Uterus (tissue), 3 donors: ENCODE measurements at regions not wholly inside any gene's neighbourhood (a gene's known extent, or its start where the extent isn't known, plus 50 kb on each side); places are given as distances from the start of the nearest gene placed in this dataset.
"Not testable (repeated sequence)": the region's sequence is repeated elsewhere in the genome, so short reads cannot be mapped to it uniquely, and the experiment has no call there.

Source experiments
- DNase-seq, 2 donors: peaks; one replicate each; pipeline ENCODE4 v3.0.0-alpha.2; 2019 to 2020
- H3K27ac ChIP-seq, 2 donors: fragments of 200-600 bp; sonication (generic); 1 replicate in 1 of 2; 2 replicates in 1 of 2; pipeline ENCODE4 v1.5.1; 2016 to 2018
- H3K27me3 ChIP-seq, 2 donors: fragments of 200-600 bp; sonication (generic); one replicate each; pipeline ENCODE4 v1.5.1; 2018 to 2019; ENCODE audit warnings: control low read depth in 1 of 2
- H3K36me3 ChIP-seq, 2 donors: fragments of 200-600 bp; sonication (generic); one replicate each; pipeline ENCODE4 v1.5.1; 2019; ENCODE audit warnings: control low read depth in 1 of 2
- H3K4me1 ChIP-seq, 2 donors: fragments of 200-600 bp; sonication (generic); one replicate each; pipeline ENCODE4 v1.5.1; 2018 to 2019; ENCODE audit warnings: control low read depth in 1 of 2
- H3K4me3 ChIP-seq, 2 donors: fragments of 200-600 bp; sonication (generic); 1 replicate in 1 of 2; 2 replicates in 1 of 2; pipeline ENCODE4 v1.5.1; 2018 to 2019; ENCODE audit warnings: mild to moderate bottlenecking in 1 of 2
- H3K9me3 ChIP-seq, 2 donors: fragments of 200-600 bp; sonication (generic); one replicate each; pipeline ENCODE4 v1.5.1; 2019; ENCODE audit warnings: control low read depth in 1 of 2
- POLR2A ChIP-seq, 2 donors: fragments of 450-650 bp; IDR thresholded peaks; one replicate each; pipeline ENCODE4 v1.6.1; 2016; ENCODE audit warnings: antibody characterized with exemption in 2 of 2, mild to moderate bottlenecking in 1 of 2, moderate library complexity in 1 of 2
- intact Hi-C: fragments of 100-400 bp; cut with DNase I; formaldehyde crosslinking; loops from one replicate; pipeline ENCODE4 v1.15.1; 2023; ENCODE audit warnings: low total_unique reads
- TF ChIP-seq, protein P1 (sequence below), 4 experiments: fragments of 200-600 bp in 2 of 4; fragments of 450-650 bp in 2 of 4; sonication (generic) in 2 of 4; IDR thresholded peaks; one replicate each; pipeline ENCODE4 v1.5.1; 2016 to 2019; ENCODE audit warnings: antibody characterized with exemption in 4 of 4, mild to moderate bottlenecking in 2 of 4, moderate library complexity in 1 of 4
- donor health status: DM: yes; HTN: yes; CAD: no.

DNA sequence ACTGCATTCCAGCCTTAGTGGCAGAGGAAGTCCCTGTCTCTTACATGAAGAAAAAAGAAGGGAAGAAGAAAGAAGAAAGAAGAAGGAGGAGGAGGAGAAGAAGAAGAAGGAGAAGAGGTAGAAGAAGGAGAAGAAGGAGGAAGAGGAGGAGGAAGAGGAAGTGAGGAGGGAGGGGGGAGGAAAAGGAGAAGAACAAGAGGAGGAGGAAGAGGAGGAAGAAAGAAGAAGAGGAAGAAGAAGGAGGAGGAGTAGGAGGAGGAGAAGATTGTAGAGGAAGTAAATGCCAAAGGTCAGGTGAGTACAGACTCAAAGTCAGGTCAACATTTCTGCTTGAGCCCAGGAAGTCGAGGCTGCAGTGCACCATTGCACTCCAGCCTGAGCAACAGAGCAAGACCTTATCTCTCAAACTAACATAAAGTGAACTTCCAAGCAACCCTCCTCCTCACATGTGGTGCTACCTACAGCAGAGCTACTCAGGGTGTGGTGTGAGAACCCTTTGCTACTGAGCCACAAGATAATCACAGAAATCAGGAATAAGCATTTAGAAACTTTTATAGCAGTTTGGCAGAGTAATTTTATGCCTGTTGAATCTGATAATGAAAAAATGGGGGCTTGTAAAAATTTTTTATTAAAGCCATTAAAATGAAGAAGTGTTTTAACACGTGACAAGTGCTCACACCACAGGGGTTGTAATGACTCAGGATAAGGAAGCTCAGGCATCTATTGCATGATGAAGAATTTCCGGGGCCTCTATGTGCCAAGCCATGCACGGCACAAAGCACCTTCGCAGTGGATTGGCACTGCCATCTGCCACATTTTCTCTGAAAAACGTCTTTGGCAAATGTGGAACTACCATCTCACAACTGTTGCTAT lies 224.9 kb upstream of the AUTS2 start:
- intact Hi-C loops, result no loop called here
- TF ChIP-seq, protein P1, sequence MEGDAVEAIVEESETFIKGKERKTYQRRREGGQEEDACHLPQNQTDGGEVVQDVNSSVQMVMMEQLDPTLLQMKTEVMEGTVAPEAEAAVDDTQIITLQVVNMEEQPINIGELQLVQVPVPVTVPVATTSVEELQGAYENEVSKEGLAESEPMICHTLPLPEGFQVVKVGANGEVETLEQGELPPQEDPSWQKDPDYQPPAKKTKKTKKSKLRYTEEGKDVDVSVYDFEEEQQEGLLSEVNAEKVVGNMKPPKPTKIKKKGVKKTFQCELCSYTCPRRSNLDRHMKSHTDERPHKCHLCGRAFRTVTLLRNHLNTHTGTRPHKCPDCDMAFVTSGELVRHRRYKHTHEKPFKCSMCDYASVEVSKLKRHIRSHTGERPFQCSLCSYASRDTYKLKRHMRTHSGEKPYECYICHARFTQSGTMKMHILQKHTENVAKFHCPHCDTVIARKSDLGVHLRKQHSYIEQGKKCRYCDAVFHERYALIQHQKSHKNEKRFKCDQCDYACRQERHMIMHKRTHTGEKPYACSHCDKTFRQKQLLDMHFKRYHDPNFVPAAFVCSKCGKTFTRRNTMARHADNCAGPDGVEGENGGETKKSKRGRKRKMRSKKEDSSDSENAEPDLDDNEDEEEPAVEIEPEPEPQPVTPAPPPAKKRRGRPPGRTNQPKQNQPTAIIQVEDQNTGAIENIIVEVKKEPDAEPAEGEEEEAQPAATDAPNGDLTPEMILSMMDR (IDR thresholded peaks at IDR 0.05), result no peak
- TF ChIP-seq POLR2A (IDR thresholded peaks at IDR 0.05), result no peak
- H3K9me3 ChIP-seq, result no peaks in the 10 kb centered on the region
- H3K36me3 ChIP-seq, result no peaks in the 10 kb centered on the region
- H3K4me3 ChIP-seq, result no peak overlapping the region
- no peaks in the 10 kb centered on the region for H3K27me3 ChIP-seq
- H3K27ac ChIP-seq, result peak overlapping the region; percentile 28 to 46
- peak; percentile 32 to 47 for DNase-seq
- no peaks in the 10 kb centered on the region for H3K4me1 ChIP-seq

DNA sequence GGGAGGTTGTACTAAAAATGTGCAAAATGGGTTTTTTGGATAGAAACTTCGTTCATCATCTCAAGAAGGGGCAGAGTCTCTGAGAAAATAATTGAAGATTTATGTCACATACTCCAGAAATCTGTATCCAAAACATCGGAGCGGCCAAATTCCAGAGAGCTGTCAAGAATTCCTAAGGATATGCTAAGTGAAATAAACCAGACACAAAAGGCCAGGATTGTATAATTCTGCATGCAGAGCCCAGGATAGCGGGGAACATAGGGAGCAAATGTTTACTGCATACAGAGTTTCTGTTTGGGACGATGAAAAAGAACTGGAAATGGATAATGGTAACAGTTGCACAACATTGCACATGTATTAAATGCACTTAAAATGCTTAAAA lies 224.2 kb upstream of the AUTS2 start:
- TF ChIP-seq POLR2A (IDR thresholded peaks at IDR 0.05), result no peak
- Histone ChIP-seq H3K27ac (peak overlapping the region; percentile 28 to 46), H3K4me3 (no peak overlapping the region), H3K27me3 (no peaks in the 10 kb centered on the region), H3K9me3 (no peaks in the 10 kb centered on the region), H3K4me1 (no peaks in the 10 kb centered on the region), H3K36me3 (no peaks in the 10 kb centered on the region)
- DNase-seq, result peak; percentile 47 to 66
- intact Hi-C loops, result no loop called here

DNA sequence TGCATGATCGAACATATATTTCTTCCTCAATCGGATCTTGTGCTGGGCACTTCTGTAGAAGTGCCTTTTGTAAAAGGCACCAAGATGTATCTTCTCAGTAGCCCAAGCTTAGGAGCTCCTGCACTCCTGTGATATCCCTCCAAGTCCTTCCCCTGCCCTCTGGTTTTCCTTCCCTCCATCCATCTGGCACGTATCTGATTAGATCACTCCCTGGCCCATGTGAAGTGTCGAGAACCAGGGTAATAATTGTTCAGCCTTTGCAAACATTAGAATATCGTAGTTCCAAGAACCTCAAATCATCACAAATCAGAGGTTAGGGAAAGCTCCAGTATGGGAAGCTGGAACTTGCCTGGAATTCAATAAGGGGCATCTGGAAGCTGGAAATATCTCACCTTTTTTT lies 221.1 kb upstream of the AUTS2 start:
- intact Hi-C loops, result no loop called here
- TF ChIP-seq, protein P1 (IDR thresholded peaks at IDR 0.05), result no peak
- TF ChIP-seq POLR2A (IDR thresholded peaks at IDR 0.05), result no peak
- no peak overlapping the region for H3K4me3 ChIP-seq
- H3K4me1 ChIP-seq, result no peaks in the 10 kb centered on the region
- no peaks in the 10 kb centered on the region for H3K36me3 ChIP-seq
- no peaks in the 10 kb centered on the region for H3K27me3 ChIP-seq
- H3K9me3 ChIP-seq, result no peaks in the 10 kb centered on the region
- no peak overlapping the region for H3K27ac ChIP-seq
- DNase-seq, result no peak

DNA sequence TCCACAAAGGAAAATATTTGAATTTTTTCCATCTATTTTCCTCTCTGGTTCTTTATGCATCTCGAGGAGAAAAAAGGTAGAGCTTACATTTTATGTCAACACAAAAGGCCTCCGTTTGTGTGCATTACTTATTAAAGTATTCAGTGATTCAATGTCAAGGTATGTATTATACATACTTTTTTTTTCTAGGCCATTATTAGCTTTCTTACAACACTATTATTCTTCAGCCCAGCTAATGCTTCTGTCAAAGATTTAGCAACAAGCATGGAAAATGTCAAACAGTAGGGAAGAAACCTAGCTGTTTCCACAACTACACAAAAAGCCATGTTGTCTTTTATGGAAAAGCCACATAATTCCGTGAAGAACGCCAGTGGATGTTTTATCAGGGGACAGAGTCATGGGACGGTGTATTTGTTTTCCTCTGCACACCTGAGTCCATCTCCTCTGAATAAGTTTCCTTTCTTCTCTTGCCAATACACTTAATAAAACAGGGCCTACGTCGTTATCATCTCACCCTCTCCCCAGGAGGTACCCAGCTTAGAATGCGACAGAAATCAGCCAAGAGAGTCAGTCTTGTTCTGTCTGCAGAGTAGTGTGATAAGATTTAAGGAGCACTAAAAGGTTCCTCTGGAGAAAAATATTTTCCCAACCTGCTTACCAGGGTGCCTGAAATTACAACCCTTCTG lies 209.7 kb upstream of the AUTS2 start:
- intact Hi-C loops, result no loop called here
- Histone ChIP-seq H3K27me3 (no peaks in the 10 kb centered on the region), H3K4me1 (no peaks in the 10 kb centered on the region), H3K27ac (no peak overlapping the region), H3K4me3 (no peak overlapping the region), H3K36me3 (no peaks in the 10 kb centered on the region), H3K9me3 (no peaks in the 10 kb centered on the region)
- DNase-seq, result no peak
- TF ChIP-seq, protein P1 (IDR thresholded peaks at IDR 0.05), result no peak
- no peak for TF ChIP-seq POLR2A (IDR thresholded peaks at IDR 0.05)

DNA sequence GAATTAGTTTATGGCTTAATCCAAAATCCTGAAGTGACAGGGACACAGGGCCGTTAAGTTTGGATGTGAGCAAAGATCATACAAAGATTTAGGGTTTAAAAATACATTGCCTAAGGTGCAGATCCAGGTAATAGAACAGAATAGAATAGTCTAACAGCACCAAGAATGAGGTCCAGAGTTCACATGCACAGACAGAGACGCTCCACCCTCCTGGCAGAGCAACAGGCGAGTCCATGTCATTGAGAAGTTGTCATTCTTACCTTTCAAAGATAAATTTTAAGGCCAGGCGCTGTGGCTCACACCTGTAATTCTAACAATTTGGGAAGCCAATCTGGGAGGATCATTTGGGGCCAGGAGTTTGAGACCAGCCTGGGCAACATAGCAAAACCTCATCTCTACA lies 209.1 kb upstream of the AUTS2 start:
- H3K4me1 ChIP-seq, result no peaks in the 10 kb centered on the region

DNA sequence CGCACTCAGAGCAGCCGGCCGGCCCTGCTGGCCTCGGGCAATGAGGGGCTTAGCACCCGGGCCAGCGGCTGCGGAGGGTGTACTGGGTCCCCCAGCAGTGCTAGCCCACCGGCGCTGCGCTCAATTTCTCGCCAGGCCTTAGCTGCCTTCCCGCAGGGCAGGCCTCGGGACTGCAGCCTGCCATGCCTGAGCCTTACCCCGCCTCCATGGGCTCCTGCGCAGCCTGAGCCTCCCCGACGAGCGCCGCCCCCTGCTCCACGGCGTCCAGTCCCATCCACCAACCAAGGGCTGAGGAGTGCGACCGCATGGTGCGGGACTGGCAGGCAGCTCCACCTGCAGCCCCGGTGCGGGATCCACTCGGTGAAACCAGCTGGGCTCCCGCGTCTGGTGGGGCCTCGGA lies 204.4 kb upstream of the AUTS2 start:
- H3K36me3 ChIP-seq, H3K9me3 ChIP-seq, H3K27me3 ChIP-seq, DNase-seq, H3K4me1 ChIP-seq, H3K4me3 ChIP-seq, H3K27ac ChIP-seq, intact Hi-C loops: not testable (repeated sequence)

More for the DNA sequence above, 209.1 kb upstream of the AUTS2 start:
- TF ChIP-seq, protein P1 (IDR thresholded peaks at IDR 0.05), result no peak
- TF ChIP-seq POLR2A (IDR thresholded peaks at IDR 0.05), result no peak
- DNase-seq, result no peak
- H3K4me3 ChIP-seq, result no peak overlapping the region
- no peaks in the 10 kb centered on the region for H3K36me3 ChIP-seq
- no peak overlapping the region for H3K27ac ChIP-seq
- H3K9me3 ChIP-seq, result no peaks in the 10 kb centered on the region
- no peaks in the 10 kb centered on the region for H3K27me3 ChIP-seq
- intact Hi-C loops, result no loop called here
